Panc1 (cell line): ENCODE measurements at regions not wholly inside any gene's neighbourhood (a gene's known extent, or its start where the extent isn't known, plus 50 kb on each side); places are given as distances from the start of the nearest gene placed in this dataset.
"Not testable (repeated sequence)": the region's sequence is repeated elsewhere in the genome, so short reads cannot be mapped to it uniquely, and the experiment has no call there.

Source experiments
- ATAC-seq: fragments of 200-7000 bp; cut with Tn5 transposase; 2 replicates; pipeline ENCODE4 v1.9.1; 2020; ENCODE audit warnings: mild to moderate bottlenecking, moderate library complexity
- BruUV-seq: library from RNA; stranded (reverse); fragments of 400-500 nt; replicated peaks from 2 replicates; lab custom pipeline; 2021; lab: Mats Ljungman, UMichigan
- CTCF ChIA-PET: fragments of 300-600 bp; sonication (Branson Sonifier 250); formaldehyde crosslinking; loops from one replicate; lab custom pipeline; 2022; ENCODE audit warnings: antibody characterized with exemption; lab: Charles Lee
- POLR2A ChIA-PET: fragments of 300-600 bp; sonication (Branson Sonifier 250); formaldehyde crosslinking; loops from one replicate; lab custom pipeline; 2022; ENCODE audit warnings: antibody characterized with exemption; lab: Charles Lee
- DNase-seq: peaks from one replicate; pipeline ENCODE4 v3.0.0-alpha.2; 2010; ENCODE audit warnings: low read depth, low spot score
- H3K27ac ChIP-seq: 2 replicates; pipeline ENCODE4 v1.5.1; 2011; ENCODE audit warnings: mild to moderate bottlenecking, low read length, inconsistent platforms
- H3K27me3 ChIP-seq: fragments of 200-500 bp; sonication (Bioruptor generic); 2 replicates; pipeline ENCODE4 v1.6.0; 2014; ENCODE audit warnings: low read length, inconsistent platforms; ENCODE audit not compliant: control insufficient read depth, insufficient read depth
- H3K36me3 ChIP-seq: fragments of 200-500 bp; sonication (Bioruptor generic); 2 replicates; pipeline ENCODE4 v1.5.1; 2014; ENCODE audit warnings: inconsistent platforms, mild to moderate bottlenecking, low read length, moderate library complexity; ENCODE audit not compliant: control insufficient read depth, insufficient read depth
- H3K4me1 ChIP-seq: 2 replicates; pipeline ENCODE4 v1.5.1; 2011; ENCODE audit warnings: inconsistent platforms, mild to moderate bottlenecking, low read length, moderate library complexity; ENCODE audit not compliant: control insufficient read depth, insufficient read depth
- H3K4me3 ChIP-seq, 2 experiments: 2 replicates each; pipeline ENCODE4 v1.5.1; 2011 to 2012; ENCODE audit warnings: low read depth in 2 of 2, low read length in 2 of 2, mild to moderate bottlenecking in 2 of 2, inconsistent platforms in 1 of 2, moderate library complexity in 1 of 2
- H3K9me3 ChIP-seq: fragments of 200-500 bp; sonication (Bioruptor generic); 2 replicates; pipeline ENCODE4 v1.5.1; 2014; ENCODE audit warnings: low read depth, mild to moderate bottlenecking, inconsistent platforms, low read length, moderate library complexity; ENCODE audit not compliant: control insufficient read depth, insufficient read depth
- CTCF ChIP-seq: fragments of 450-650 bp; IDR thresholded peaks from 2 replicates; pipeline ENCODE4 v1.5.1; 2017; ENCODE audit warnings: mild to moderate bottlenecking
- POLR2AphosphoS5 ChIP-seq: IDR thresholded peaks from 2 replicates; pipeline ENCODE4 v1.6.1; 2012; ENCODE audit warnings: mild to moderate bottlenecking, low read depth, low read length, moderate library complexity
- REST ChIP-seq, 2 experiments: IDR thresholded peaks; 2 replicates each; pipeline ENCODE4 v1.6.1; 2011 to 2012; ENCODE audit warnings: low read depth in 2 of 2, control low read depth in 1 of 2, low read length in 1 of 2, mild to moderate bottlenecking in 1 of 2, moderate library complexity in 1 of 2; ENCODE audit not compliant: insufficient read depth in 1 of 2
- SIN3A ChIP-seq: IDR thresholded peaks from 2 replicates; pipeline ENCODE4 v1.6.1; 2012; ENCODE audit warnings: low read depth, mild to moderate bottlenecking, low read length, moderate library complexity, borderline replicate concordance; ENCODE audit not compliant: insufficient read depth
- TCF7L2 ChIP-seq: IDR thresholded peaks from 2 replicates; pipeline ENCODE4 v1.6.1; 2011; ENCODE audit warnings: mild to moderate bottlenecking, low read depth, low read length, inconsistent platforms
- in situ Hi-C: cut with HindIII; loops from 2 replicates; pipeline ENCODE4 v1.10.0; 2016; ENCODE audit warnings: low sequenced_read_pairs, low pct_unique_long_range_greater_than_20kb
- intact Hi-C: fragments of 100-400 bp; cut with micrococcal nuclease; formaldehyde crosslinking; loops from one replicate; pipeline ENCODE4 v1.10.0; 2022; ENCODE audit not compliant: unreplicated experiment

- no peak overlapping the region for H3K27ac ChIP-seq
- no peak for DNase-seq
- TF ChIP-seq CTCF (no peak), REST (IDR thresholded peaks at IDR 0.05; ENCODE audit: insufficient read depth in 1 of 2, low read depth in 2 of 2, low read length in 1 of 2) (no peak), POLR2AphosphoS5 (no peak), SIN3A (no peak), TCF7L2 (no peak)
- intact Hi-C loops: no loop called here
- BruUV-seq: no TSS peak
- H3K9me3 ChIP-seq: no peaks in the 10 kb centered on the region
- in situ Hi-C loops: no loop called here
- no peak overlapping the region for H3K4me3 ChIP-seq
- no peaks in the 10 kb centered on the region for H3K27me3 ChIP-seq
- CTCF ChIA-PET: no interaction called here
- POLR2A ChIA-PET: no interaction called here
- H3K4me1 ChIP-seq: no peaks in the 10 kb centered on the region; the same call in 1 of the 2 replicates
- no peaks in the 10 kb centered on the region for H3K36me3 ChIP-seq
- no peak for ATAC-seq
Observed at GRCh38 chr13:50651922-50652321, 191.6 kb downstream of the DLEU7 start.

- no peaks in the 10 kb centered on the region for H3K36me3 ChIP-seq
- ChIA-PET POLR2A (no interaction called here), CTCF (no interaction called here)
- BruUV-seq: no TSS peak
- H3K9me3 ChIP-seq: no peaks in the 10 kb centered on the region
- no peaks in the 10 kb centered on the region for H3K27me3 ChIP-seq
- ATAC-seq: no peak
- no peak overlapping the region for H3K27ac ChIP-seq
- H3K4me3 ChIP-seq: no peak overlapping the region
- TF ChIP-seq REST (IDR thresholded peaks at IDR 0.05; ENCODE audit: insufficient read depth in 1 of 2, low read depth in 2 of 2, low read length in 1 of 2): no peak
- no peak for TF ChIP-seq POLR2AphosphoS5
- no peak for TF ChIP-seq TCF7L2
- TF ChIP-seq CTCF: no peak
- H3K4me1 ChIP-seq: no peaks in the 10 kb centered on the region; the same call in 1 of the 2 replicates
- intact Hi-C loops (no loop called here), in situ Hi-C loops (no loop called here)
- no peak for DNase-seq
Observed at GRCh38 chr13:50654331-50654730, 189.2 kb downstream of the DLEU7 start.

GRCh38 chr13:50661881-50662280 lies 181.6 kb downstream of the DLEU7 start:
- intact Hi-C loops, H3K27ac ChIP-seq, H3K36me3 ChIP-seq, BruUV-seq, in situ Hi-C loops, H3K4me3 ChIP-seq, DNase-seq, H3K4me1 ChIP-seq, H3K9me3 ChIP-seq, H3K27me3 ChIP-seq, ATAC-seq, POLR2A ChIA-PET: not testable (repeated sequence)
- CTCF ChIA-PET: interaction anchor here (0.7 kb wide), 1 partner anchor 116 kb away, joined by 4 read pairs; no protein-coding TSS in a partner anchor
